ENCODE measurements at regions not wholly inside any gene's neighbourhood (a gene's known extent, or its start where the extent isn't known, plus 50 kb on each side); places are given as distances from the start of the nearest gene placed in this dataset.

DNA sequence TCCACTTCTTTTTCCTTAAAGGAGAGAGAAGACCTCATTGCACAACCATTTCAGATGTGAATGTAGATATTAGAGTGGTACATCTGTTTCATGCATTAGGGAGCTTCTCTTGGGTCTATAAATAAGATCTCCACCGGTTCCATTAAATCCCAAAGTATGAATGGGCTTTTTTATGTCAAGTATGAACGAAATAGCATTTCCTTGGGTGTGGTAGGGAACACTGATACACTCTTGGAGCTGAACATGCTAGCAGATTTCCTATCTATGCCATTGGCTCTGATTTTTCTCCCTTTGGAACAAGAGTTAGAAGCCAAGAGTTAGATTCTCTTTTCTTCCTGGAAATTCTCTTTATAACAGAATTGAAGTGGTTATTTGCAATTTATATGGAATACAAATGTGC is 245.6 kb upstream of the ADAMTS5 start:
- Histone ChIP-seq H2AK5ac (ENCODE audit: low read length) (no peak overlapping the region), H4K91ac (ENCODE audit: low read depth, low read length) (no peak overlapping the region), H2BK120ac (ENCODE audit: insufficient read depth, low read length, poor library complexity) (no peak overlapping the region), H3K4me3 (ENCODE audit: low read depth, low read length) (no peak overlapping the region), H3K23ac (ENCODE audit: low read length) (no peak overlapping the region), H3K9ac (ENCODE audit: low read length) (no peak overlapping the region), H3K27me3 (ENCODE audit: insufficient read depth, low read length) (no peaks in the 10 kb centered on the region), H2BK12ac (ENCODE audit: low read length) (no peak overlapping the region), H4K8ac (ENCODE audit: low read depth, low read length) (no peak overlapping the region), H3K79me2 (ENCODE audit: control insufficient read depth, insufficient read depth, low read length, poor library complexity) (no peaks in the 10 kb centered on the region), H3K79me1 (ENCODE audit: low read length) (no peaks in the 10 kb centered on the region), H4K12ac (ENCODE audit: low read depth, low read length) (no peak overlapping the region), H3K4ac (ENCODE audit: low read depth, low read length) (no peak overlapping the region), H3K14ac (ENCODE audit: low read length) (no peak overlapping the region), H3K18ac (ENCODE audit: low read length) (no peak overlapping the region), H2AFZ (ENCODE audit: insufficient read depth, low read length, poor library complexity) (no peak overlapping the region), H3K27ac (ENCODE audit: low read depth, low read length) (no peak overlapping the region), H3K9me3 (ENCODE audit: insufficient read depth, low read depth, low read length) (no peaks in the 10 kb centered on the region), H3K36me3 (ENCODE audit: control insufficient read depth in 1 of 2, insufficient read depth in 2 of 2, low read length in 2 of 2) (no peaks in the 10 kb centered on the region), H3K4me2 (ENCODE audit: low read length) (no peak overlapping the region), H2BK5ac (ENCODE audit: low read depth, low read length, poor library complexity) (no peak overlapping the region), H3K4me1 (ENCODE audit: control insufficient read depth in 1 of 2, insufficient read depth in 2 of 2, low read length in 2 of 2) (no peaks in the 10 kb centered on the region)
- no CpG with 5 or more reads among the region's 2 CpGs for WGBS (ENCODE audit: extremely low coverage, insufficient coverage, insufficient read length)
- no peak for DNase-seq

- no peak overlapping the region for H3K4me3 ChIP-seq (ENCODE audit: low read depth, low read length)
- H4K91ac ChIP-seq (ENCODE audit: low read depth, low read length) = no peak overlapping the region
- no peaks in the 10 kb centered on the region for H3K36me3 ChIP-seq (ENCODE audit: control insufficient read depth in 1 of 2, insufficient read depth in 2 of 2, low read length in 2 of 2)
- H3K27ac ChIP-seq (ENCODE audit: low read depth, low read length) = no peak overlapping the region
- no peaks in the 10 kb centered on the region for H3K79me1 ChIP-seq (ENCODE audit: low read length)
- no peak overlapping the region for H4K8ac ChIP-seq (ENCODE audit: low read depth, low read length)
- no peak overlapping the region for H3K4ac ChIP-seq (ENCODE audit: low read depth, low read length)
- no peak for DNase-seq
- H2AK5ac ChIP-seq (ENCODE audit: low read length) = no peak overlapping the region
- H2AFZ ChIP-seq (ENCODE audit: insufficient read depth, low read length, poor library complexity) = no peak overlapping the region
- WGBS (ENCODE audit: extremely low coverage, insufficient coverage, insufficient read length) = no CpG with 5 or more reads among the region's 1 CpG
- H3K4me2 ChIP-seq (ENCODE audit: low read length) = no peak overlapping the region
- no peaks in the 10 kb centered on the region for H3K79me2 ChIP-seq (ENCODE audit: control insufficient read depth, insufficient read depth, low read length, poor library complexity)
- H4K12ac ChIP-seq (ENCODE audit: low read depth, low read length) = no peak overlapping the region
- no peak overlapping the region for H2BK120ac ChIP-seq (ENCODE audit: insufficient read depth, low read length, poor library complexity)
- no peaks in the 10 kb centered on the region for H3K9me3 ChIP-seq (ENCODE audit: insufficient read depth, low read depth, low read length)
- H3K23ac ChIP-seq (ENCODE audit: low read length) = no peak overlapping the region
- H3K9ac ChIP-seq (ENCODE audit: low read length) = no peak overlapping the region
- no peaks in the 10 kb centered on the region for H3K4me1 ChIP-seq (ENCODE audit: control insufficient read depth in 1 of 2, insufficient read depth in 2 of 2, low read length in 2 of 2)
- no peak overlapping the region for H3K18ac ChIP-seq (ENCODE audit: low read length)
- H2BK12ac ChIP-seq (ENCODE audit: low read length) = no peak overlapping the region
- H3K14ac ChIP-seq (ENCODE audit: low read length) = no peak overlapping the region
- no peak overlapping the region for H2BK5ac ChIP-seq (ENCODE audit: low read depth, low read length, poor library complexity)
- H3K27me3 ChIP-seq (ENCODE audit: insufficient read depth, low read length) = no peaks in the 10 kb centered on the region
Measured at GRCh38 chr21:27209546-27209945, 242.7 kb upstream of the ADAMTS5 start.

GRCh38 chr21:27206368-27206982 is 239.6 kb upstream of the ADAMTS5 start:
- H3K27me3 ChIP-seq (ENCODE audit: insufficient read depth, low read length) = no peaks in the 10 kb centered on the region
- H3K79me2 ChIP-seq (ENCODE audit: control insufficient read depth, insufficient read depth, low read length, poor library complexity) = no peaks in the 10 kb centered on the region
- H4K91ac ChIP-seq (ENCODE audit: low read depth, low read length) = no peak overlapping the region
- no peak overlapping the region for H2BK120ac ChIP-seq (ENCODE audit: insufficient read depth, low read length, poor library complexity)
- no peak overlapping the region for H3K27ac ChIP-seq (ENCODE audit: low read depth, low read length)
- no peaks in the 10 kb centered on the region for H3K79me1 ChIP-seq (ENCODE audit: low read length)
- no peak overlapping the region for H3K18ac ChIP-seq (ENCODE audit: low read length)
- H3K14ac ChIP-seq (ENCODE audit: low read length) = no peak overlapping the region
- H3K4ac ChIP-seq (ENCODE audit: low read depth, low read length) = no peak overlapping the region
- no peaks in the 10 kb centered on the region for H3K36me3 ChIP-seq (ENCODE audit: control insufficient read depth in 1 of 2, insufficient read depth in 2 of 2, low read length in 2 of 2)
- H2AK5ac ChIP-seq (ENCODE audit: low read length) = no peak overlapping the region
- no peak overlapping the region for H3K9ac ChIP-seq (ENCODE audit: low read length)
- H3K4me3 ChIP-seq (ENCODE audit: low read depth, low read length) = no peak overlapping the region
- no peak overlapping the region for H4K8ac ChIP-seq (ENCODE audit: low read depth, low read length)
- H3K4me1 ChIP-seq (ENCODE audit: control insufficient read depth in 1 of 2, insufficient read depth in 2 of 2, low read length in 2 of 2) = no peaks in the 10 kb centered on the region
- H3K4me2 ChIP-seq (ENCODE audit: low read length) = no peak overlapping the region
- no peak overlapping the region for H2BK12ac ChIP-seq (ENCODE audit: low read length)
- H2AFZ ChIP-seq (ENCODE audit: insufficient read depth, low read length, poor library complexity) = no peak overlapping the region
- peak in 1 of 2 donors; percentile 39 for DNase-seq
- WGBS (ENCODE audit: extremely low coverage, insufficient coverage, insufficient read length) = no CpG with 5 or more reads among the region's 5 CpGs
- no peak overlapping the region for H3K23ac ChIP-seq (ENCODE audit: low read length)
- no peak overlapping the region for H2BK5ac ChIP-seq (ENCODE audit: low read depth, low read length, poor library complexity)
- H3K9me3 ChIP-seq (ENCODE audit: insufficient read depth, low read depth, low read length) = no peaks in the 10 kb centered on the region
- H4K12ac ChIP-seq (ENCODE audit: low read depth, low read length) = no peak overlapping the region

DNA sequence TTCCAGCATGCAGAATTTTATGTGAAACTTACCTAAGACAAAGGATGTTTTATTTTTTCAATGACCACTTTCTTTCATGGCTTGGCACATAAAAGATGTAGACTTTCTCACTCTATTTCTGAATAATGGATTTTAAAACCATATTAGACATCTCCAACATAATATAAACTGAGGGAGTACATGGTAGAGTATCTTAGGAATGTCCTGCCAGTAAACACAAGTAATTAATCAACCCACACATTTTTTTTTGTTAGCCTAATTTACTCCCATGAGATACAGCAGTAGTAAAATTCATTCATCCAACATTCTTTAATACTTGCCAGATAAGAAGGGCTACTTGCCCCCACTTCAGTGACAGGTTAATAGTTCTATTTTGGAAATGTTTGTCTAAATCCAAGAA is 235.4 kb upstream of the ADAMTS5 start:
- H2AFZ ChIP-seq (ENCODE audit: insufficient read depth, low read length, poor library complexity) = no peak overlapping the region

More for the DNA sequence above, 235.4 kb upstream of the ADAMTS5 start:
- Histone ChIP-seq H3K27me3 (ENCODE audit: insufficient read depth, low read length) (no peaks in the 10 kb centered on the region), H3K9me3 (ENCODE audit: insufficient read depth, low read depth, low read length) (no peaks in the 10 kb centered on the region), H3K79me1 (ENCODE audit: low read length) (no peaks in the 10 kb centered on the region), H2BK12ac (ENCODE audit: low read length) (no peak overlapping the region), H3K14ac (ENCODE audit: low read length) (no peak overlapping the region), H3K18ac (ENCODE audit: low read length) (no peak overlapping the region), H3K36me3 (ENCODE audit: control insufficient read depth in 1 of 2, insufficient read depth in 2 of 2, low read length in 2 of 2) (no peaks in the 10 kb centered on the region), H3K9ac (ENCODE audit: low read length) (no peak overlapping the region), H4K91ac (ENCODE audit: low read depth, low read length) (no peak overlapping the region), H4K12ac (ENCODE audit: low read depth, low read length) (no peak overlapping the region), H4K8ac (ENCODE audit: low read depth, low read length) (no peak overlapping the region), H3K23ac (ENCODE audit: low read length) (no peak overlapping the region), H3K4me3 (ENCODE audit: low read depth, low read length) (no peak overlapping the region), H2BK120ac (ENCODE audit: insufficient read depth, low read length, poor library complexity) (no peak overlapping the region), H3K4me1 (ENCODE audit: control insufficient read depth in 1 of 2, insufficient read depth in 2 of 2, low read length in 2 of 2) (no peaks in the 10 kb centered on the region), H3K27ac (ENCODE audit: low read depth, low read length) (no peak overlapping the region), H3K4me2 (ENCODE audit: low read length) (no peak overlapping the region), H3K79me2 (ENCODE audit: control insufficient read depth, insufficient read depth, low read length, poor library complexity) (no peaks in the 10 kb centered on the region), H2BK5ac (ENCODE audit: low read depth, low read length, poor library complexity) (no peak overlapping the region), H2AK5ac (ENCODE audit: low read length) (no peak overlapping the region), H3K4ac (ENCODE audit: low read depth, low read length) (no peak overlapping the region)
- DNase-seq = no peak
